ENCODE measurements at regions not wholly inside any gene's neighbourhood (a gene's known extent, or its start where the extent isn't known, plus 50 kb on each side); places are given as distances from the start of the nearest gene placed in this dataset.

- peaks cover 2% of the 10 kb centered on the region for H3K36me3 Mint-ChIP-seq (ENCODE audit: low read depth)
- Histone ChIP-seq H3K9ac (ENCODE audit: extremely low read depth, low read length, poor library complexity, severe bottlenecking) (no peak overlapping the region), H3K4me1 (ENCODE audit: control insufficient read depth, insufficient read depth, low read length) (no peaks in the 10 kb centered on the region), H3K27me3 (ENCODE audit: control insufficient read depth, insufficient read depth, low read length, poor library complexity, severe bottlenecking) (no peaks in the 10 kb centered on the region), H3K36me3 (ENCODE audit: control insufficient read depth, insufficient read depth, low read length) (no peaks in the 10 kb centered on the region), H3K9me3 (ENCODE audit: control insufficient read depth, low read length) (peaks cover 7% of the 10 kb centered on the region), H3K4me3 (ENCODE audit: low read length) (no peak overlapping the region), H3K27ac (ENCODE audit: low read depth, low read length) (no peak overlapping the region)
- WGBS, 2 experiments (ENCODE audit: insufficient coverage in 1 of 2, insufficient read length in 1 of 2): 79% methylated on average over 5 of the region's 5 CpGs; no CpG with 5 or more reads in 1 of the 2 experiments
- peaks cover 7% of the 10 kb centered on the region for H3K9me3 Mint-ChIP-seq
- no peak for DNase-seq
- H3K27ac Mint-ChIP-seq: no peak overlapping the region
- TF ChIP-seq CTCF (conservative IDR thresholded peaks at IDR 0.05): no peak
- no peak overlapping the region for H3K4me3 Mint-ChIP-seq
- no peaks in the 10 kb centered on the region for H3K27me3 Mint-ChIP-seq (ENCODE audit: insufficient read depth)
- H3K4me1 Mint-ChIP-seq: peaks cover 5% of the 10 kb centered on the region
Observed at GRCh38 chr18:1930291-1931270, 640.7 kb downstream of the METTL4 start.

GRCh38 chr18:1952486-1952885 lies 618.8 kb downstream of the METTL4 start:
- no peak for DNase-seq

More at GRCh38 chr18:1952486-1952885, 618.8 kb downstream of the METTL4 start:
- no peaks in the 10 kb centered on the region for H3K36me3 ChIP-seq (ENCODE audit: control insufficient read depth, insufficient read depth, low read length)
- no peak overlapping the region for H3K4me3 ChIP-seq (ENCODE audit: low read length)
- H3K27ac Mint-ChIP-seq: no peak overlapping the region
- H3K4me1 ChIP-seq (ENCODE audit: control insufficient read depth, insufficient read depth, low read length): peaks cover 8% of the 10 kb centered on the region
- no peak overlapping the region for H3K27ac ChIP-seq (ENCODE audit: low read depth, low read length)
- H3K9me3 ChIP-seq (ENCODE audit: control insufficient read depth, low read length): no peaks in the 10 kb centered on the region
- no peak overlapping the region for H3K4me3 Mint-ChIP-seq
- H3K4me1 Mint-ChIP-seq: peaks cover 10% of the 10 kb centered on the region
- no peaks in the 10 kb centered on the region for H3K27me3 ChIP-seq (ENCODE audit: control insufficient read depth, insufficient read depth, low read length, poor library complexity, severe bottlenecking)
- WGBS, 2 experiments (ENCODE audit: insufficient coverage in 1 of 2, insufficient read length in 1 of 2): 98 to 100% methylated on average over 4 to 5 of the region's 5 CpGs
- no peaks in the 10 kb centered on the region for H3K27me3 Mint-ChIP-seq (ENCODE audit: insufficient read depth)
- H3K36me3 Mint-ChIP-seq (ENCODE audit: low read depth): no peaks in the 10 kb centered on the region
- no peak overlapping the region for H3K9ac ChIP-seq (ENCODE audit: extremely low read depth, low read length, poor library complexity, severe bottlenecking)
- TF ChIP-seq CTCF (conservative IDR thresholded peaks at IDR 0.05): no peak
- peaks cover 9% of the 10 kb centered on the region for H3K9me3 Mint-ChIP-seq
